Nephron progenitor cell (in vitro differentiated cells): ENCODE measurements at regions not wholly inside any gene's neighbourhood (a gene's known extent, or its start where the extent isn't known, plus 50 kb on each side); places are given as distances from the start of the nearest gene placed in this dataset.

Source experiments
- DNase-seq: peaks from one replicate; pipeline ENCODE4 v3.0.0; 2021
- H3K27ac Mint-ChIP-seq: 2 replicates; pipeline ENCODE4 v1.8.0; 2021; ENCODE audit warnings: mild to moderate bottlenecking, moderate library complexity, mixed read lengths
- H3K27me3 Mint-ChIP-seq: 2 replicates; pipeline ENCODE4 v1.8.0; 2021; ENCODE audit warnings: mild to moderate bottlenecking, low read depth, mixed read lengths; ENCODE audit not compliant: poor library complexity
- H3K36me3 Mint-ChIP-seq: 2 replicates; pipeline ENCODE4 v1.8.0; 2021; ENCODE audit warnings: low read depth, mixed read lengths
- H3K4me1 Mint-ChIP-seq: 2 replicates; pipeline ENCODE4 v1.8.0; 2021; ENCODE audit warnings: mixed read lengths
- H3K4me3 Mint-ChIP-seq: 2 replicates; pipeline ENCODE4 v1.8.0; 2021; ENCODE audit warnings: mild to moderate bottlenecking, moderate library complexity, mixed read lengths
- H3K9me3 Mint-ChIP-seq: 2 replicates; pipeline ENCODE4 v1.8.0; 2021; ENCODE audit warnings: mild to moderate bottlenecking, moderate library complexity, mixed read lengths
- TF ChIP-seq, protein P1 (sequence below): fragments of 200-600 bp; sonication (generic); IDR thresholded peaks from 2 replicates; pipeline ENCODE4 v1.5.0; 2021; ENCODE audit warnings: antibody characterized with exemption

DNA sequence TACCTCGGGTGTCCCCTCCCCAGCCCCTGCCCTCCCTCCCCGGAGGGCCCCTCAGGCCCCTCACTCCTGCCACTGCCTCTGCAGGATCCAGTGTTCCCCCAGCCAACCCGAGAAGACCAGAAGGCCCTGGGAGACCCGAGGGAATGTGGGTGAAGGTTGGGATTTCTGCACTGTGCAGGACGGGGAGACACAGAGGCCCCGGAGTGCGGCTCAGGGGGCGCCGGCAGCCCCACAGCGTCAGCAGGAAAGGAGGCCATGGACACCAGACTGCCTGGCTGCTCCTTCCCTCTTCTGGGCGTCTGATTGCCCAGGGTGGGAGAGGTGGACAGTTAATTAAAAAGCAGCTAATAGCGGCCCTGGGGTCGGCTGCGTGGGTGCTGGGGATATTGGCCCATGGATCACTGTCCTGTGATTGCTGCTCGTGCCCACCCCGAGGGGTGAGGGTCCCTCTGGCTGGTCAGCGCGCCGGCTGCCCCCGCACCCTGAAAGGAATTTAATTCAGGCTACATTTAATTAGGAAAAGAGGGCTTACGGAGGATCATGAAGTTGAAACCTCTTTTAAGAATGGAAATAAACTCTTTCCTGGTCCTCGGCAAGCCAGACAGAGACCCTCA, 57.8 kb upstream of the NKX1-1 start:
- Mint-ChIP-seq H3K27ac (no peak overlapping the region), H3K4me3 (no peak overlapping the region), H3K36me3 (peaks cover 5% of the 10 kb centered on the region), H3K4me1 (peaks cover 25% of the 10 kb centered on the region), H3K9me3 (peaks cover 17% of the 10 kb centered on the region), H3K27me3 (peaks cover 46% of the 10 kb centered on the region)
- TF ChIP-seq, protein P1, sequence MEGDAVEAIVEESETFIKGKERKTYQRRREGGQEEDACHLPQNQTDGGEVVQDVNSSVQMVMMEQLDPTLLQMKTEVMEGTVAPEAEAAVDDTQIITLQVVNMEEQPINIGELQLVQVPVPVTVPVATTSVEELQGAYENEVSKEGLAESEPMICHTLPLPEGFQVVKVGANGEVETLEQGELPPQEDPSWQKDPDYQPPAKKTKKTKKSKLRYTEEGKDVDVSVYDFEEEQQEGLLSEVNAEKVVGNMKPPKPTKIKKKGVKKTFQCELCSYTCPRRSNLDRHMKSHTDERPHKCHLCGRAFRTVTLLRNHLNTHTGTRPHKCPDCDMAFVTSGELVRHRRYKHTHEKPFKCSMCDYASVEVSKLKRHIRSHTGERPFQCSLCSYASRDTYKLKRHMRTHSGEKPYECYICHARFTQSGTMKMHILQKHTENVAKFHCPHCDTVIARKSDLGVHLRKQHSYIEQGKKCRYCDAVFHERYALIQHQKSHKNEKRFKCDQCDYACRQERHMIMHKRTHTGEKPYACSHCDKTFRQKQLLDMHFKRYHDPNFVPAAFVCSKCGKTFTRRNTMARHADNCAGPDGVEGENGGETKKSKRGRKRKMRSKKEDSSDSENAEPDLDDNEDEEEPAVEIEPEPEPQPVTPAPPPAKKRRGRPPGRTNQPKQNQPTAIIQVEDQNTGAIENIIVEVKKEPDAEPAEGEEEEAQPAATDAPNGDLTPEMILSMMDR: no peak
- no peak for DNase-seq

DNA sequence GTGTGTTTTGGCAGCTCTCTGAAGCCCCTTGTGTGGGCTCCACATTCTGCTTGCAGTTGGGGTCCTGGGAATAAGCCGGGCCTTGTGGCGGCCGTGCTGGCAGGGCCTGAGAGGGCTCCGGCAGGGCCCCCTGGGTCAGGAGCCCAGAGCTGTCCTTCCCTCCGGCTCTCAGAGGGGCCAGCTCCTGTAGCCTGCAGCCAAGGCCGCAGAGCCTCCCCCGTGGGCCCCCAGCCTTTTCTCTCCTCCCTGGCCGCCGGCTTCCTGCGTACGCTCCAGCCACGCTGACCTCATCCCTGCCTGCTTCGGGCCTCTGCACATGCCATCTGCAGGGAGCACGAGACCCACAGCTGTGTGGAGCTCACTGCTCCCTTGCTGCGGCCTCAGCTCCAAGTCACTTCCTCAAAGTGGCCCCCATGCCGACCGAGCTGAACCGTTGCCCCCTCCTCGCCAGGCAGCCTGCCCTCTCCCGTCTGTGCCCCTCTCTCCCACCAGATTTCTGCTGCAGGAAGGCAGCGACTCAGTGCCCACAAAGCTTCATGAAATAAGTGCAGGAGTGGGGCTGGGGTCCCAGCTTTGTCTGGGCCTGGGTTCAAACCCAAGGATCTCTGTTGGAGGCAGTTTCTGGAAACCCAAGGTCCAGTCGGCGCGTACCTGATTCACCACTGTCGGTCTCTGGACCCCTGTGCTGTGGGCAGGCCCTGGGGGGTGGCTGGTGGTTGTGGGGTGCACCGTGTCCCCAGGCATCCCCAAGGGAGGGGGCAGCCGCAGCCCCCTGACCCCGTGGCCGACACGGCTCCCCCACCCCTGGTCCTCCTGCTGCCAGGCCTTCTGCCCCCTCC, 57.1 kb upstream of the NKX1-1 start:
- no peak overlapping the region for H3K4me3 Mint-ChIP-seq
- peaks cover 18% of the 10 kb centered on the region for H3K9me3 Mint-ChIP-seq
- H3K4me1 Mint-ChIP-seq: peaks cover 25% of the 10 kb centered on the region
- no peak overlapping the region for H3K27ac Mint-ChIP-seq
- DNase-seq: no peak
- peaks cover 5% of the 10 kb centered on the region for H3K36me3 Mint-ChIP-seq
- H3K27me3 Mint-ChIP-seq: peaks cover 52% of the 10 kb centered on the region
- TF ChIP-seq, protein P1: no peak

DNA sequence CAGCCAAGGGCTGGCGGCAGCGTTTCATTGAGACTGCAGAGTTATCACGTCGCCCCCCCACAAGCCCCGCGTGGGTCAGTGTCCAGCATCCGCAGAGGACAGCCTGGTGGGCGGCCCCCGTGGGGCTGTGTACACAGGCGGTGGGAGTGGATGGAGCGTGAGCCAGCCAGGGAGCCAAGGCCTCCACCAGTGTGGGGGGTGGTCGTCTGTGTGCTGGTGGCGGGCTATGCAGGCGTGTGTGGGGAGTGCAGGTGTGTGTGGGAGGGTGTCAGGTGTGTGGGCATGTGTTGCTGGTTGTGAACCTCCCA, 56.5 kb upstream of the NKX1-1 start:
- Mint-ChIP-seq H3K36me3 (peaks cover 4% of the 10 kb centered on the region), H3K27ac (no peak overlapping the region), H3K9me3 (peaks cover 17% of the 10 kb centered on the region), H3K27me3 (peaks cover 56% of the 10 kb centered on the region), H3K4me3 (no peak overlapping the region), H3K4me1 (peaks cover 25% of the 10 kb centered on the region)
- TF ChIP-seq, protein P1: no peak
- DNase-seq: no peak

DNA sequence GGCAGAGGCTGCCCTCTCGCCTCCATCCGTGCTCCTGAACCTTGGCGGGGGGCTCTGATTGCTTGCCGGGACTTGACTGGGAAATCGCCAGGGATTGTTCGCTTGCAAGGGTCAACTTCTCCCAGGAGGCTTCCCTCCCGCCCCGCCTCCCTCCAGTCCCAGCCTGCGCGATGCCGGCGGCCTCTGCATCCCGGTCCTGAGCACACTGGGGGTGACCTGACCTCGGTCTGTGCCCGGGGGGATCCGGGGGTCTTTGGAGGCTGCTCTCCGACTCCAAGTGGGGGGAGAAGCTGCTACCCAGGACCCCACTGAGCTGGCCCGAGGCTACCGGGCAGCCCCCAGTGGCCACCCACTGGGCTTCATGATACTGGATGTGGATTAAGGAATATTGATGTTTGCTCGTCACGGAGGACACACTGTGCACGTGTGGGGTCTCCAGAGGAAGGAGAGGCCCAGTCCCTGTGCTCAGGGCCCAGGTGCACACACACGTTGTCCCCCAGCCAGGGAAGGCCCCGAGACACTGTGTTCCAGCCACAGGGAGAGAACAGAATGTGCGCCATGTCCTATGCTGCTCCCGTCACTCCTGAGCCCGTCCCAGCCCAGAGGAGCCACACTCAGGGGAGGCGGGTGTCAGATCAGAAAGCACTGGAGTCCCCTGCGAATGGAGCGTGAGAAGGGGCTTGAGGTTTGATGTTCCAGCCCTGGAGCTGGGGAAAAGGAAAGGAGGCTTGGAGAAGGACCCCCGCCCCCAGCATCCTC, 55.9 kb upstream of the NKX1-1 start:
- Mint-ChIP-seq H3K4me1 (peaks cover 25% of the 10 kb centered on the region), H3K9me3 (peaks cover 11% of the 10 kb centered on the region), H3K27ac (no peak overlapping the region), H3K4me3 (no peak overlapping the region), H3K27me3 (peaks cover 61% of the 10 kb centered on the region), H3K36me3 (no peaks in the 10 kb centered on the region)
- TF ChIP-seq, protein P1: no peak
- DNase-seq: no peak

DNA sequence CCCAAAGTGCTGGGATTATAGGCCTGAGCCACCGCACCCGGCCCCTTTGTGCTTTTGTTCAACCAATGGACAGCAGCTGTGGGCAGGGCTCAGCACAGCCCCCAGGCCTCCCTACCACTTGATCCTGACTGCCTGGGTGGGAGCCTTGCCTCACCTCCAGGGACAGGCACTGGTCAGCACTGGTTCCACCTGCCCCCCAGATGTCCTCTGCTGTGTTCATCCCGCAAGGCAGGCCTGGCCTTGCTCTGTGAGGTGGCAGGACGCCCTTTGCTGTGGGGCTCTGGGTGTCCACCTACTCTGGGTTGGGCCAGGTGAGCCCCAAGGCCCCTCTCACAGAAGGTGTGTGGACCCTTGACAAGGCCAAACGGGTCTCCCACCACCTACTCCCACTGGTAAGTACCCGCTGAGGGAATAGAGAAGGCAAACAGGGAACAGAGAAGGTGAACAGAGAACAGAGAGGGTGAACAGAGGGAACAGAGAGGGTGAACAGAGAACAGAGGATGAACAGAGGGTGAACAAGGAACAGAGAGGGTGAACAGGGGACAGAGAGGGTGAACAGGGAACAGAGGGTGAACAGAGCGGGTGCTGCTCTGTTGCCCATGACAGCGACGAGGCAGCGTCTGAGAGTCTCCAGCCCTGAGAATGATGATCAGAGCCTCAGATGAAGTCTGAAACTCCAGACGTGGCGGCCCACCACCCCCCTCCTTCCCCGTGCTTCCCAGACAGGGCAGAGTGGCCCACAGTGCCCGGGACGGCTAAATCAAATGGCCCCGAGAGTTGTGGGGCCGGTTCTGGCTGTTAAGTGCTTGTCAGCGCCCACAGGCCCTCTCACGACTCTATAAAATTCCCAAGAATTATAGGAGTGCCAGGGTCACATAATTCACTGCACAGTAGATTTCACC, 55.0 kb upstream of the NKX1-1 start:
- Mint-ChIP-seq H3K27me3 (peaks cover 71% of the 10 kb centered on the region), H3K36me3 (no peaks in the 10 kb centered on the region), H3K4me3 (no peak overlapping the region), H3K27ac (no peak overlapping the region), H3K9me3 (peaks cover 14% of the 10 kb centered on the region), H3K4me1 (peaks cover 25% of the 10 kb centered on the region)
- DNase-seq: no peak
- TF ChIP-seq, protein P1: no peak
